H9 (cell line): ENCODE measurements at regions not wholly inside any gene's neighbourhood (a gene's known extent, or its start where the extent isn't known, plus 50 kb on each side); places are given as distances from the start of the nearest gene placed in this dataset.

Source experiments
- DNase-seq: peaks from one replicate; pipeline ENCODE4 v3.0.0-alpha.2; 2017
- H2AFZ ChIP-seq: one replicate; pipeline ENCODE4 v1.6.1; 2013; ENCODE audit warnings: mild to moderate bottlenecking, low read length, control low read depth, moderate library complexity
- H2AK5ac ChIP-seq: 2 replicates; pipeline ENCODE4 v1.6.1; 2013; ENCODE audit warnings: low read length, control low read depth, mixed read lengths; ENCODE audit not compliant: insufficient read length
- H2BK120ac ChIP-seq: one replicate; pipeline ENCODE4 v1.6.1; 2013; ENCODE audit warnings: low read depth, mild to moderate bottlenecking, low read length, control low read depth, inconsistent platforms; ENCODE audit not compliant: poor library complexity, severe bottlenecking
- H2BK12ac ChIP-seq: 2 replicates; pipeline ENCODE4 v1.6.1; 2013; ENCODE audit warnings: low read length, control low read depth, mixed read lengths, low read depth; ENCODE audit not compliant: insufficient read length
- H2BK15ac ChIP-seq: 2 replicates; pipeline ENCODE4 v1.6.1; 2013; ENCODE audit warnings: low read depth, low read length, control low read depth
- H2BK20ac ChIP-seq: one replicate; pipeline ENCODE4 v1.6.1; 2013; ENCODE audit warnings: low read depth, mild to moderate bottlenecking, low read length, control low read depth, inconsistent platforms; ENCODE audit not compliant: poor library complexity, severe bottlenecking
- H2BK5ac ChIP-seq: 2 replicates; pipeline ENCODE4 v1.6.1; 2013; ENCODE audit warnings: low read length, control low read depth, mixed read lengths; ENCODE audit not compliant: insufficient read length
- H3K14ac ChIP-seq: 2 replicates; pipeline ENCODE4 v1.6.1; 2013; ENCODE audit warnings: low read length, control low read depth; ENCODE audit not compliant: insufficient read depth
- H3K18ac ChIP-seq: 2 replicates; pipeline ENCODE4 v1.6.1; 2013; ENCODE audit warnings: low read depth, mild to moderate bottlenecking, mixed read lengths, low read length, control low read depth; ENCODE audit not compliant: insufficient read length
- H3K23ac ChIP-seq: 2 replicates; pipeline ENCODE4 v1.6.1; 2013; ENCODE audit warnings: low read length, control low read depth, mixed read lengths, low read depth; ENCODE audit not compliant: insufficient read length
- H3K23me2 ChIP-seq: 2 replicates; pipeline ENCODE4 v1.6.1; 2013; ENCODE audit warnings: low read depth, mild to moderate bottlenecking, mixed read lengths, low read length, control low read depth; ENCODE audit not compliant: insufficient read length, poor library complexity, severe bottlenecking
- H3K27ac ChIP-seq: 2 replicates; pipeline ENCODE4 v1.5.1; 2013; ENCODE audit warnings: low read length, control low read depth, mixed read lengths, low read depth; ENCODE audit not compliant: insufficient read length
- H3K27me3 ChIP-seq: 2 replicates; pipeline ENCODE4 v1.6.1; 2013; ENCODE audit warnings: low read length, control low read depth, inconsistent platforms; ENCODE audit not compliant: insufficient read depth
- H3K4ac ChIP-seq: 2 replicates; pipeline ENCODE4 v1.6.1; 2013; ENCODE audit warnings: low read depth, mild to moderate bottlenecking, control low read depth, inconsistent platforms, low read length, moderate library complexity
- H3K4me1 ChIP-seq: 2 replicates; pipeline ENCODE4 v1.6.1; 2013; ENCODE audit warnings: low read length, control low read depth, inconsistent platforms; ENCODE audit not compliant: insufficient read depth
- H3K4me2 ChIP-seq: 2 replicates; pipeline ENCODE4 v1.6.1; 2013; ENCODE audit warnings: low read length, control low read depth, mixed read lengths; ENCODE audit not compliant: insufficient read length, insufficient read depth
- H3K56ac ChIP-seq: 2 replicates; pipeline ENCODE4 v1.6.1; 2013; ENCODE audit warnings: low read depth, mild to moderate bottlenecking, mixed read lengths, low read length, control low read depth; ENCODE audit not compliant: insufficient read length
- H3K79me1 ChIP-seq: 2 replicates; pipeline ENCODE4 v1.6.1; 2013; ENCODE audit warnings: low read depth, mild to moderate bottlenecking, moderate library complexity, low read length, control low read depth, inconsistent platforms; ENCODE audit not compliant: insufficient read depth, poor library complexity, severe bottlenecking
- H3K79me2 ChIP-seq: 2 replicates; pipeline ENCODE4 v1.6.1; 2013; ENCODE audit warnings: low read length, control low read depth, inconsistent platforms; ENCODE audit not compliant: insufficient read depth
- H3K9ac ChIP-seq: 2 replicates; pipeline ENCODE4 v1.6.1; 2013; ENCODE audit warnings: low read length, control low read depth, mixed read lengths; ENCODE audit not compliant: insufficient read length; ENCODE audit errors: extremely low read depth
- H3K9me3 ChIP-seq: one replicate; pipeline ENCODE4 v1.6.1; 2013; ENCODE audit warnings: low read depth, low read length, inconsistent platforms; ENCODE audit not compliant: control insufficient read depth
- H3T11ph ChIP-seq: one replicate; pipeline ENCODE4 v1.6.1; 2013; ENCODE audit warnings: mild to moderate bottlenecking, low read length, control low read depth, inconsistent platforms
- H4K20me1 ChIP-seq: one replicate; pipeline ENCODE4 v1.6.1; 2013; ENCODE audit not compliant: control insufficient read depth, insufficient read length, insufficient read depth
- H4K5ac ChIP-seq: 2 replicates; pipeline ENCODE4 v1.6.1; 2013; ENCODE audit warnings: low read depth, mild to moderate bottlenecking, mixed read lengths, low read length, control low read depth; ENCODE audit not compliant: insufficient read length
- H4K8ac ChIP-seq: replicated peaks from 2 replicates; pipeline ENCODE4 v1.6.1; 2013; ENCODE audit warnings: low read length, control low read depth, mixed read lengths, low read depth; ENCODE audit not compliant: insufficient read length
- H4K91ac ChIP-seq: 2 replicates; pipeline ENCODE4 v1.6.1; 2013; ENCODE audit warnings: low read depth, mild to moderate bottlenecking, moderate library complexity, mixed read lengths, low read length, control low read depth; ENCODE audit not compliant: insufficient read length
- H3K27ac Mint-ChIP-seq, 3 experiments: 2 replicates in 2 of 3; 3 replicates in 1 of 3; pipeline ENCODE4 v1.8.0; 2020 to 2021; ENCODE audit warnings: mixed read lengths in 3 of 3, mild to moderate bottlenecking in 1 of 3, moderate library complexity in 1 of 3
- H3K27me3 Mint-ChIP-seq: 2 replicates; pipeline ENCODE4 v1.8.0; 2021; ENCODE audit warnings: low read depth, mild to moderate bottlenecking, moderate library complexity, mixed read lengths
- H3K36me3 Mint-ChIP-seq, 3 experiments: 2 replicates in 2 of 3; 3 replicates in 1 of 3; pipeline ENCODE4 v1.8.0; 2020 to 2021; ENCODE audit warnings: low read depth in 3 of 3, mixed read lengths in 3 of 3; ENCODE audit not compliant: insufficient read depth in 1 of 3
- H3K4me1 Mint-ChIP-seq, 2 experiments: 2 replicates each; pipeline ENCODE4 v1.8.0; 2020; ENCODE audit warnings: mixed read lengths in 2 of 2
- H3K4me3 Mint-ChIP-seq, 2 experiments: 2 replicates in 1 of 2; 3 replicates in 1 of 2; pipeline ENCODE4 v1.8.0; 2020 to 2021; ENCODE audit warnings: mild to moderate bottlenecking in 2 of 2, mixed read lengths in 2 of 2, moderate library complexity in 1 of 2
- H3K9me3 Mint-ChIP-seq, 2 experiments: 2 replicates in 1 of 2; 3 replicates in 1 of 2; pipeline ENCODE4 v1.8.0; 2020; ENCODE audit warnings: mild to moderate bottlenecking in 2 of 2, mixed read lengths in 2 of 2, moderate library complexity in 1 of 2
- CTCF ChIP-seq: fragments of 200-600 bp; sonication (generic); conservative IDR thresholded peaks from 3 replicates; pipeline ENCODE4 v1.8.0; 2021; ENCODE audit warnings: antibody characterized with exemption, mild to moderate bottlenecking
- WGBS: extraction: QIAGEN DNeasy Blood & Tissue Kit; methylation state at CpG from one replicate; pipeline ENCODE4 v1.1.7; 2013; ENCODE audit warnings: missing lambda C conversion rate, low lambda C conversion rate, mixed read lengths; ENCODE audit not compliant: insufficient read length; ENCODE audit errors: extremely low coverage; 5-methylcytosine and 5-hydroxymethylcytosine counted together

GRCh38 chr1:69120817-69121216, 446.9 kb upstream of the LRRC7 start:
- TF ChIP-seq CTCF = no peak
- Histone ChIP-seq H3K23me2 (no peaks in the 10 kb centered on the region), H2BK120ac (no peak overlapping the region), H4K20me1 (no peaks in the 10 kb centered on the region), H3K9me3 (no peaks in the 10 kb centered on the region), H2BK20ac (no peak overlapping the region), H3K79me2 (no peaks in the 10 kb centered on the region), H3K4me2 (no peak overlapping the region), H3K4me1 (peaks cover 2% of the 10 kb centered on the region; the same call in 1 of the 2 replicates), H3K27ac (no peak overlapping the region), H3K23ac (no peak overlapping the region), H3K79me1 (no peaks in the 10 kb centered on the region), H4K8ac (no peak overlapping the region), H3K4ac (no peak overlapping the region), H3K9ac (no peak overlapping the region), H4K91ac (no peak overlapping the region), H2BK15ac (no peak overlapping the region), H4K5ac (no peak overlapping the region), H2BK12ac (no peak overlapping the region), H3T11ph (no peak overlapping the region), H3K14ac (no peak overlapping the region), H3K18ac (no peak overlapping the region), H2AK5ac (no peak overlapping the region), H2AFZ (no peak overlapping the region), H2BK5ac (no peak overlapping the region), H3K56ac (no peak overlapping the region), H3K27me3 (no peaks in the 10 kb centered on the region)
- Mint-ChIP-seq H3K36me3 (peaks cover 4 to 15% (median 8%) of the 10 kb centered on the region in 3 experiments), H3K4me1 (peaks cover 8 to 10% of the 10 kb centered on the region in 2 experiments), H3K27me3 (peaks cover 2% of the 10 kb centered on the region; the same call in 1 of the 2 replicates), H3K4me3 (no peak overlapping the region), H3K27ac (no peak overlapping the region; a peak in 1 of 7 replicates), H3K9me3 (peaks cover 10% of the 10 kb centered on the region in 2 experiments)
- no peak for DNase-seq
- no CpG with 5 or more reads among the region's 3 CpGs for WGBS
